ENCODE measurements at regions not wholly inside any gene's neighbourhood (a gene's known extent, or its start where the extent isn't known, plus 50 kb on each side); places are given as distances from the start of the nearest gene placed in this dataset.

- Histone ChIP-seq H3K9me1 (ENCODE audit: insufficient read depth, low read length) (no peaks in the 10 kb centered on the region), H3K36me3 (ENCODE audit: control insufficient read depth, insufficient read depth, low read length) (no peaks in the 10 kb centered on the region), H4K91ac (ENCODE audit: insufficient read depth, low read depth, low read length) (no peak overlapping the region), H3K56ac (ENCODE audit: extremely low read depth, insufficient read depth, low read length) (no peak overlapping the region), H3K79me1 (ENCODE audit: low read depth in 1 of 2, low read length in 2 of 2) (no peaks in the 10 kb centered on the region), H3K27me3 (ENCODE audit: control insufficient read depth, insufficient read depth, low read length) (no peaks in the 10 kb centered on the region), H3K23ac (ENCODE audit: low read depth, low read length) (no peak overlapping the region), H4K20me1 (ENCODE audit: insufficient read depth, low read length) (no peaks in the 10 kb centered on the region), H3K27ac (ENCODE audit: insufficient read depth, low read length) (no peak overlapping the region), H3K18ac (ENCODE audit: low read depth, low read length) (no peak overlapping the region), H2AK5ac (ENCODE audit: low read depth, low read length) (no peak overlapping the region), H4K5ac (ENCODE audit: low read depth, low read length) (no peak overlapping the region), H2AK9ac (replicated peaks; ENCODE audit: low read depth, low read length, poor library complexity) (no peak overlapping the region), H3K14ac (replicated peaks; ENCODE audit: low read depth, low read length) (no peak overlapping the region), H3K4me1 (ENCODE audit: control insufficient read depth, insufficient read depth, low read length) (no peaks in the 10 kb centered on the region), H3K9me3 (ENCODE audit: control insufficient read depth, insufficient read depth, low read length) (peaks cover 3% of the 10 kb centered on the region; the same call in 1 of the 2 replicates), H4K8ac (ENCODE audit: low read depth in 2 of 2, low read length in 2 of 2) (no peak overlapping the region), H3K4ac (ENCODE audit: low read depth, low read length) (no peak overlapping the region), H3K9ac (ENCODE audit: low read depth, low read length) (no peak overlapping the region), H2AFZ (replicated peaks; ENCODE audit: low read length, poor library complexity) (no peak overlapping the region), H2BK120ac (ENCODE audit: low read depth, low read length) (no peak overlapping the region), H3K4me2 (ENCODE audit: low read depth, low read length) (no peak overlapping the region), H2BK20ac (ENCODE audit: low read depth, low read length) (no peak overlapping the region), H3K4me3 (ENCODE audit: insufficient read depth, low read depth, low read length) (no peak overlapping the region), H2BK15ac (ENCODE audit: low read depth, low read length) (no peak overlapping the region), H2BK5ac (ENCODE audit: low read depth, low read length, poor library complexity, severe bottlenecking) (no peak overlapping the region)
- ChIA-PET CTCF (no interaction called here), POLR2A (ENCODE audit: unreplicated experiment) (no interaction called here)
- no TSS peak for BruUV-seq (replicated peaks)
- intact Hi-C loops (cut with micrococcal nuclease) (no loop called here), dilution Hi-C loops (cut with HindIII; ENCODE audit: low sequenced_read_pairs, unreplicated experiment) (no loop called here), in situ Hi-C loops (cut with MboI; ENCODE audit: low sequenced_read_pairs) (no loop called here)
- ATAC-seq (ENCODE audit: low read depth) (no peak), DNase-seq (no peak)
- TF ChIP-seq MAFK (IDR thresholded peaks at IDR 0.05; ENCODE audit: low read depth, low read length) (no peak), CEBPB (IDR thresholded peaks at IDR 0.05; ENCODE audit: low read depth, low read length) (no peak), BHLHE40 (IDR thresholded peaks at IDR 0.05; ENCODE audit: low read depth, low read length) (no peak), SMC3 (IDR thresholded peaks at IDR 0.05; ENCODE audit: low read depth, low read length) (no peak), CHD1 (IDR thresholded peaks at IDR 0.05; ENCODE audit: low read depth, low read length) (no peak), ELK1 (IDR thresholded peaks at IDR 0.05; ENCODE audit: borderline replicate concordance, low read depth, low read length) (no peak), MAZ (IDR thresholded peaks at IDR 0.05; ENCODE audit: borderline replicate concordance, low read depth, low read length) (no peak), CTCF (conservative IDR thresholded peaks at IDR 0.05; ENCODE audit: low read depth, low read length) (no peak), MXI1 (IDR thresholded peaks at IDR 0.05; ENCODE audit: borderline replicate concordance, low read depth, low read length) (no peak), RAD21 (IDR thresholded peaks at IDR 0.05; ENCODE audit: low read length) (no peak)
- TF ChIP-seq, protein P1, sequence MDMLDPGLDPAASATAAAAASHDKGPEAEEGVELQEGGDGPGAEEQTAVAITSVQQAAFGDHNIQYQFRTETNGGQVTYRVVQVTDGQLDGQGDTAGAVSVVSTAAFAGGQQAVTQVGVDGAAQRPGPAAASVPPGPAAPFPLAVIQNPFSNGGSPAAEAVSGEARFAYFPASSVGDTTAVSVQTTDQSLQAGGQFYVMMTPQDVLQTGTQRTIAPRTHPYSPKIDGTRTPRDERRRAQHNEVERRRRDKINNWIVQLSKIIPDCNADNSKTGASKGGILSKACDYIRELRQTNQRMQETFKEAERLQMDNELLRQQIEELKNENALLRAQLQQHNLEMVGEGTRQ (IDR thresholded peaks at IDR 0.05; ENCODE audit: low read depth, low read length): no peak
- WGBS, 2 experiments (ENCODE audit: extremely low coverage in 2 of 2, insufficient read length in 1 of 2): 67% methylated on average over 1 of the region's 4 CpGs; no CpG with 5 or more reads in 1 of the 2 experiments
Measured at GRCh38 chr13:89936256-89936655, 1411.2 kb upstream of the MIR17HG start.

All from IMR-90 (cell line).